ENCODE measurements at regions not wholly inside any gene's neighbourhood (a gene's known extent, or its start where the extent isn't known, plus 50 kb on each side); places are given as distances from the start of the nearest gene placed in this dataset.
A peak's percentile ranks its signal among the peaks of the same experiment; 100 is the strongest.
"Not testable (repeated sequence)": the region's sequence is repeated elsewhere in the genome, so short reads cannot be mapped to it uniquely, and the experiment has no call there.

- no peak for DNase-seq
Measured at GRCh38 chr6:6091608-6092002, 84.9 kb upstream of the NRN1 start.

DNA sequence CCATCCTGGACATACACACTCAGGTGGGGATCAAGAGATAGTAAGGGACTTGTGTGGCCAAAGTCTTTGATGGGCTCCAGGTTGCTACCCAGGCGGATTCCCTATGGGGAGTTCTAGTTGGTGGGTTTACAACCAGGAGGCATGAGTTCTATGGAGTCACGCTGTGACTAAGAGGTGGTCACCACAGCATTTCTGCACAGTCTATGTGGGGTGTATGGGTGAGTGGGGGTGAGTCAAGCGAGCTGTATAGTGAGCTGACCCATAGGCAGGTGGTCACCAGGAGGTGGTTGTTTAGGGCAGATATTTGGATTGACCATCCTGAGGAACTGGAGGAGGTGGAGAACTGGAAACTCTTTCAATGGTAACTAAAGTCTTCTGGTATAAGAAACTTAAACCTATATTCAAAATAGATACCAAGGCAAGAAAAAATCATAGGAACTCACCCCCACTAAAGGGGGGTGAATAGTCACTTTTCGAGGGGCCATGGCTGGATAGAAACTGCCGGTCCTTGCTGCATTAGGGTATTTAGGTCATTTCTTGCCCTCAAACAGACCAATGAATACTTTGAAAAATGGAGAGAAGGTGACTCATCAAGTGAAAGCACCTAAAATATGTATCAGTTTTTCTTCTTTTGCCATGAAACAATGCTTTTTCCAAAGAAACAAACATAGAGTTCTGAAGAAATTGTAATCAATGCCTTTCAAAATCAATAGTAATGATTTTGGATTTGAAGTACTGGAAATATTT lies 84.3 kb upstream of the NRN1 start:
- DNase-seq, result no peak

- no peak for DNase-seq
Measured at GRCh38 chr6:6085928-6086668, 79.4 kb upstream of the NRN1 start.

DNA sequence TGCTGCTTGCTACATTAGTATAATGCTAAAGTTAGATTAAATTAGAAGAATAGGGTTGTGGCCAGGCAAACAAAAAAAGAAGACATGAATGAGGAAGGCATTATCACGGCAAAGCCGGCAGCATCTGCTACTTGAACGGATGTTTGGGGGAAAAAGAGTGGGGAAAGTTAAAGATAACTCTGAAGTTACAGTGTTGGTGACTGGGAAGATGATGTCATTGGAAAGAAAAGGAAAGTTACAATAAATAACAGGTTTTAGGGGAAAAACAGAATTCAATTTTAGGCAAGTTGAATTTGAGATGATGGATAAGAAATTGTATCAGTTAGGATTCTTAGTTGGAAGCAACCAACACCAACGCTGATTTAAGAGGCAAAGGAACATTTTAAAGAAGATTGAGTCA lies 74.2 kb upstream of the NRN1 start:
- no peak for DNase-seq

GRCh38 chr6:6074190-6074589 lies 67.5 kb upstream of the NRN1 start:
- no peak for DNase-seq

DNA sequence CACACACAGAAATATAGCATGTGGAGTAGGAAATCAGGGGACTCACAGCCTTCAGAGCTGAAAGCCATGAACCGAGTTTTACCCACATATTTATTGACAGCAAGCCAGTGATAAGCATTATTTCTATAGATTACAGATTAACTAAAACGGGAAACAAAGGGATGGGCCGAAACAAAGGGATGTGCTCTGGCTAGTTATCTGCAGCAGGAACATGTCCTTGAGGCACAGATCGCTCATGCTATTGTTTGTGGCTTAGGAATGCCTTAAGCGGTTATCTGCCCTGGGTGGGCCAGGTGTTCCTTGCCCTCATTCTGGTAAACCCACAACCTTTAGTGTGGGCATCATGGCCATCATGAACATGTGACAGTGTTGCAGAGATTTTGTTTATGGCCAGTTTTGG lies 61.4 kb upstream of the NRN1 start:
- not testable (repeated sequence) for DNase-seq

GRCh38 chr6:6058054-6058444 lies 51.3 kb upstream of the NRN1 start:
- DNase-seq, result no peak

GRCh38 chr6:6057442-6058053 lies 50.8 kb upstream of the NRN1 start:
- DNase-seq, result peak; percentile 56
